ENCODE measurements at regions not wholly inside any gene's neighbourhood (a gene's known extent, or its start where the extent isn't known, plus 50 kb on each side); places are given as distances from the start of the nearest gene placed in this dataset.

DNA sequence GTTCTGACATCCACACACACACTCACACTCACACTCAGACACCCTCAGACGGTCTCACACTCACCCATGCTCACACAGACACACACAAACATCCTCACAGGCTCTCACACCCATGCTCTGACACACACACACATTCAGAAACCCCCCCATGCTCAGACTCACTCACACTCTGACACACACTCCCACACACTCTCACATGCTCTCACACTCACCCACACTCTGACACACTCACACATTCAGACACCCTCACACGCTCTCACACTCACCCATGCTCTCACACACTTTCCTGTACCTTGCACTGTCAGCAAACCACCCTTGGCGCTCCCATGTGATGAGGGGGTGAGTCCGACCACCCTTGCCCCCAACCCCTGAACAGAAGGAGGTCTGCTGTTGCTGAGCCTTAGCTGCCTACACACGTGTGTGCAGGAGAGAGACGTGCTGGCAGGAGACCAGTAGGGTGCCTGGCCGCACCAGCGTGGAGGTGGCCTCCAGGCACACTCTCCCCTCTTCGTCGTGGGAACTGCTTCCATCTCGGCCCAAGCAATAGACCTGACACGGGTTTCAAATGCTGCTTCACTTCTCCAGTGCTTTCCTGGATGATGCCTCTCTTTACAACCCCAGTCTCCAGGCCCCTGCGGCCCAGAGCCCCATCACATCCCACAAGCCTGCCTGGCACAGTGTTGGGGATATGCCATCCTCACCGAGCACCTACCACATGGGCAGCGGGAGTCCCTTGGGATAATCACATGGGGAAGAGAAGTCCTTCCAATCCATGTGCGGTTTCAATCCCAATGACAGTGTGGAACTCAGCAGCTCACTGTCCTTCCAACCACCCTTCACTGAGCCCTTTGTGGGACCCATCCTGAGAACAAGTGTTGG lies 267.8 kb upstream of the FOXF1 start:
- Histone ChIP-seq H2AFZ (ENCODE audit: low read length) (no peak overlapping the region), H3K4me2 (ENCODE audit: insufficient read depth, low read length, poor library complexity, severe bottlenecking) (no peak overlapping the region), H2BK120ac (ENCODE audit: low read depth, low read length) (no peak overlapping the region), H3K9ac (ENCODE audit: low read depth, low read length, poor library complexity) (peak overlapping the region; percentile 39), H4K91ac (ENCODE audit: low read depth, low read length, poor library complexity) (no peak overlapping the region), H2BK12ac (ENCODE audit: low read length) (peak overlapping the region; percentile 59), H3K14ac (ENCODE audit: low read length) (no peak overlapping the region), H3K79me1 (ENCODE audit: low read depth, low read length) (no peaks in the 10 kb centered on the region), H2BK5ac (ENCODE audit: low read length) (peak overlapping the region; percentile 67), H3K9me3 (replicated peaks in 1 of 2; ENCODE audit: control insufficient read depth in 2 of 2, insufficient read depth in 1 of 2, low read depth in 1 of 2, low read length in 2 of 2) (peaks cover 0 to 7% of the 10 kb centered on the region in 2 donors), H3K4me3 (ENCODE audit: low read length in 2 of 2) (peak overlapping the region in 1 of 2 donors; percentile 31), H3K27ac (replicated peaks; ENCODE audit: low read length) (no peak overlapping the region), H3K23ac (ENCODE audit: low read depth, low read length, poor library complexity) (peak overlapping the region; percentile 44), H3K18ac (ENCODE audit: low read length) (peak overlapping the region; percentile 62), H2AK5ac (ENCODE audit: low read depth, low read length) (peak overlapping the region; percentile 88), H3K4ac (ENCODE audit: low read length) (no peak overlapping the region), H3K36me3 (replicated peaks in 1 of 2; ENCODE audit: control insufficient read depth in 2 of 2, insufficient read depth in 2 of 2, low read length in 2 of 2) (no peaks in the 10 kb centered on the region), H3K27me3 (ENCODE audit: control insufficient read depth in 3 of 3, insufficient read depth in 3 of 3, low read depth in 1 of 3, low read length in 3 of 3) (peaks cover 0 to 36% (median 0%) of the 10 kb centered on the region in 3 experiments), H3K4me1 (ENCODE audit: control insufficient read depth in 2 of 2, insufficient read depth in 1 of 2, low read depth in 1 of 2, low read length in 2 of 2) (peaks cover 0 to 7% of the 10 kb centered on the region in 2 donors), H2BK15ac (ENCODE audit: low read length) (peak overlapping the region; percentile 44), H4K8ac (ENCODE audit: low read depth, low read length) (no peak overlapping the region)
- no CpG with 5 or more reads among the region's 16 CpGs for WGBS, 2 donors (ENCODE audit: extremely low coverage in 2 of 2, insufficient read length in 2 of 2, insufficient replicate concordance in 1 of 2)
- no peak for DNase-seq (ENCODE audit: low spot score)

DNA sequence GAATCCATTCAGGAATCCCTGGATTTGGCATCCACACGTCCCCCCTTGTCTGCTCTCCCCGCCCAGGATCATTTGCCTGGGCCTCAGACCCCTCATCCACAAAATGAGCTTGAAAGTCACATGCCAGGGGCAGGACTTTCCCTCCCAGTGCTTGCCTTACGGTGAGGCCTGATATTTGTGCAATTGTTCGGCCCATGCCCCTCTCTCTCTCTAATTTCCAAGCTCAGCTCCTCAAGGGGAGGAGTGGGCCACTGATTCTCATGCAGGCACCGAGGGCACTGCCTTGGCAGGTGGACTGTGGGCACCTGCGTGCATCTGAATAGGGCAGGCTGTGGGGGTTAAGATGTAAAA lies 267.2 kb upstream of the FOXF1 start:
- no peak overlapping the region for H3K4me2 ChIP-seq (ENCODE audit: insufficient read depth, low read length, poor library complexity, severe bottlenecking)
- no peak overlapping the region for H3K9ac ChIP-seq (ENCODE audit: low read depth, low read length, poor library complexity)
- no peak overlapping the region for H2AK5ac ChIP-seq (ENCODE audit: low read depth, low read length)
- no peak overlapping the region for H2BK12ac ChIP-seq (ENCODE audit: low read length)
- H3K27ac ChIP-seq (replicated peaks; ENCODE audit: low read length), result no peak overlapping the region
- H3K27me3 ChIP-seq (ENCODE audit: control insufficient read depth in 3 of 3, insufficient read depth in 3 of 3, low read depth in 1 of 3, low read length in 3 of 3), result peaks cover 0 to 39% (median 0%) of the 10 kb centered on the region in 3 experiments
- no peaks in the 10 kb centered on the region for H3K79me1 ChIP-seq (ENCODE audit: low read depth, low read length)
- peaks cover 0 to 7% of the 10 kb centered on the region in 2 donors for H3K4me1 ChIP-seq (ENCODE audit: control insufficient read depth in 2 of 2, insufficient read depth in 1 of 2, low read depth in 1 of 2, low read length in 2 of 2)
- H4K91ac ChIP-seq (ENCODE audit: low read depth, low read length, poor library complexity), result no peak overlapping the region
- no peak overlapping the region for H3K4ac ChIP-seq (ENCODE audit: low read length)
- H2AFZ ChIP-seq (ENCODE audit: low read length), result no peak overlapping the region
- no peak for DNase-seq (ENCODE audit: low spot score)
- H2BK15ac ChIP-seq (ENCODE audit: low read length), result no peak overlapping the region
- no peak overlapping the region for H3K23ac ChIP-seq (ENCODE audit: low read depth, low read length, poor library complexity)
- H3K18ac ChIP-seq (ENCODE audit: low read length), result no peak overlapping the region
- H3K4me3 ChIP-seq (ENCODE audit: low read length in 2 of 2), result no peak overlapping the region
- H3K14ac ChIP-seq (ENCODE audit: low read length), result no peak overlapping the region
- no CpG with 5 or more reads among the region's 6 CpGs for WGBS, 2 donors (ENCODE audit: extremely low coverage in 2 of 2, insufficient read length in 2 of 2, insufficient replicate concordance in 1 of 2)
- peaks cover 0 to 7% of the 10 kb centered on the region in 2 donors for H3K9me3 ChIP-seq (replicated peaks in 1 of 2; ENCODE audit: control insufficient read depth in 2 of 2, insufficient read depth in 1 of 2, low read depth in 1 of 2, low read length in 2 of 2)
- H4K8ac ChIP-seq (ENCODE audit: low read depth, low read length), result no peak overlapping the region
- no peak overlapping the region for H2BK120ac ChIP-seq (ENCODE audit: low read depth, low read length)
- H3K36me3 ChIP-seq (replicated peaks in 1 of 2; ENCODE audit: control insufficient read depth in 2 of 2, insufficient read depth in 2 of 2, low read length in 2 of 2), result no peaks in the 10 kb centered on the region
- H2BK5ac ChIP-seq (ENCODE audit: low read length), result no peak overlapping the region

DNA sequence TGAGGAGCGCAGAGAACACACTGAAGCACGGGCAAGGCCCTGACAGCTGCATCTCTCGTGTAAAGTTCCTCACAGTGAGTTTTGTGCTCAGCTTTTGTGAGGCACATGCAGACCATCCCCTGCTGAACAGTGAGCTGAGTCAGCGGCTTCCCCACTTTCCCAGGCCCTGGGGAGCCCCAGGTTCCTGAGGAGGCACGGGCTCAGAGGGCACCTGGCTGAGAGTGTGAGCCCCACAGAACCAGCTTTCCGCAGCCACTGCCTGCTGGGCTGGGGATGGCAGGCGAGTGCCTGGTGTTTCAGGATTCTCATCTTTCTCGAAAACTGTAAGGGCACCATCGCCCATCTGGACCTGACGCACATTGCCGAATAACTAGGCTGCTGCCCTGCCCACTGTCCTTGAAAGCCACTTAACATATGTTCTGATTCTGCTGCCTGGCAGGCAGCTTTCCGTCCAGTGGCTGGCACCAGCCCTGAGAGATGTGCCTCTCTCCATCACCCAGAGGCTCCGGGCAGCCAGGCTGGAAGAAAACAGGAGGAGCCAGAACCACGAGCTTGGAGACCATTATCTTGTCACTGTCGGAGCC lies 266.7 kb upstream of the FOXF1 start:
- no peak overlapping the region for H3K4me3 ChIP-seq (ENCODE audit: low read length in 2 of 2)
- no CpG with 5 or more reads among the region's 15 CpGs for WGBS, 2 donors (ENCODE audit: extremely low coverage in 2 of 2, insufficient read length in 2 of 2, insufficient replicate concordance in 1 of 2)
- H2AK5ac ChIP-seq (ENCODE audit: low read depth, low read length), result peak overlapping the region; percentile 53
- H4K91ac ChIP-seq (ENCODE audit: low read depth, low read length, poor library complexity), result no peak overlapping the region
- peak overlapping the region; percentile 71 for H3K18ac ChIP-seq (ENCODE audit: low read length)
- DNase-seq (ENCODE audit: low spot score), result no peak
- no peak overlapping the region for H2BK15ac ChIP-seq (ENCODE audit: low read length)
- H3K4me1 ChIP-seq (ENCODE audit: control insufficient read depth in 2 of 2, insufficient read depth in 1 of 2, low read depth in 1 of 2, low read length in 2 of 2), result peaks cover 0 to 7% of the 10 kb centered on the region in 2 donors
- H3K4ac ChIP-seq (ENCODE audit: low read length), result no peak overlapping the region
- H2BK5ac ChIP-seq (ENCODE audit: low read length), result no peak overlapping the region
- H3K23ac ChIP-seq (ENCODE audit: low read depth, low read length, poor library complexity), result no peak overlapping the region
- no peak overlapping the region for H3K27ac ChIP-seq (replicated peaks; ENCODE audit: low read length)
- no peaks in the 10 kb centered on the region for H3K79me1 ChIP-seq (ENCODE audit: low read depth, low read length)
- no peak overlapping the region for H3K14ac ChIP-seq (ENCODE audit: low read length)
- H3K9me3 ChIP-seq (replicated peaks in 1 of 2; ENCODE audit: control insufficient read depth in 2 of 2, insufficient read depth in 1 of 2, low read depth in 1 of 2, low read length in 2 of 2), result peaks cover 0 to 7% of the 10 kb centered on the region in 2 donors
- no peak overlapping the region for H3K9ac ChIP-seq (ENCODE audit: low read depth, low read length, poor library complexity)
- H2BK12ac ChIP-seq (ENCODE audit: low read length), result no peak overlapping the region
- H3K27me3 ChIP-seq (ENCODE audit: control insufficient read depth in 3 of 3, insufficient read depth in 3 of 3, low read depth in 1 of 3, low read length in 3 of 3), result peaks cover 0 to 39% (median 0%) of the 10 kb centered on the region in 3 experiments
- no peaks in the 10 kb centered on the region for H3K36me3 ChIP-seq (replicated peaks in 1 of 2; ENCODE audit: control insufficient read depth in 2 of 2, insufficient read depth in 2 of 2, low read length in 2 of 2)
- H3K4me2 ChIP-seq (ENCODE audit: insufficient read depth, low read length, poor library complexity, severe bottlenecking), result no peak overlapping the region
- no peak overlapping the region for H2BK120ac ChIP-seq (ENCODE audit: low read depth, low read length)
- no peak overlapping the region for H2AFZ ChIP-seq (ENCODE audit: low read length)
- H4K8ac ChIP-seq (ENCODE audit: low read depth, low read length), result no peak overlapping the region

DNA sequence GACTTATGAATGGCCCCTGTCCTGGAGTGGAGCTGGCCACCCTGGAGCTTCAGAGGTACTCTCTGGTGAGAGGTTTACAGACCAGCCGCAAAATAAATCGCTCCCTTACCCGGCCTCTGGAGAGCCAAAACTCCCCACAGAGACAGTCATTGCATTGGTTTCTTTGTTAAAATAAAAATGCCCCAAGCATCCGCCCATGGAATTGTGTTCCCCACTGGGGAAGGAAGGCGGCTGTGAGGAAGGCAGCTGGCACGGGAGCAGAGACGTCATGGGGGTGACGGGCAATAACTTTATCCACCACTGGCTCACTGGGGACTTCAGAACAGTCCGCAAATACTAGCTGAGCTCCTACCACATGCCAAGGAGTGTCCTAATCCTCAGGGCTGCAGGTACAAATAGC lies 266.2 kb upstream of the FOXF1 start:
- no peak overlapping the region for H3K18ac ChIP-seq (ENCODE audit: low read length)
- H4K8ac ChIP-seq (ENCODE audit: low read depth, low read length), result no peak overlapping the region
- no peak overlapping the region for H2BK12ac ChIP-seq (ENCODE audit: low read length)
- H3K4ac ChIP-seq (ENCODE audit: low read length), result no peak overlapping the region
- H3K27ac ChIP-seq (replicated peaks; ENCODE audit: low read length), result no peak overlapping the region
- H2AFZ ChIP-seq (ENCODE audit: low read length), result no peak overlapping the region
- no peak overlapping the region for H3K9ac ChIP-seq (ENCODE audit: low read depth, low read length, poor library complexity)
- peaks cover 0 to 7% of the 10 kb centered on the region in 2 donors for H3K9me3 ChIP-seq (replicated peaks in 1 of 2; ENCODE audit: control insufficient read depth in 2 of 2, insufficient read depth in 1 of 2, low read depth in 1 of 2, low read length in 2 of 2)
- no peak overlapping the region for H3K14ac ChIP-seq (ENCODE audit: low read length)
- no peak overlapping the region for H2BK120ac ChIP-seq (ENCODE audit: low read depth, low read length)
- peaks cover 0 to 7% of the 10 kb centered on the region in 2 donors for H3K4me1 ChIP-seq (ENCODE audit: control insufficient read depth in 2 of 2, insufficient read depth in 1 of 2, low read depth in 1 of 2, low read length in 2 of 2)
- no peak overlapping the region for H3K23ac ChIP-seq (ENCODE audit: low read depth, low read length, poor library complexity)
- WGBS, 2 donors (ENCODE audit: extremely low coverage in 2 of 2, insufficient read length in 2 of 2, insufficient replicate concordance in 1 of 2), result no CpG with 5 or more reads among the region's 9 CpGs
- H3K79me1 ChIP-seq (ENCODE audit: low read depth, low read length), result no peaks in the 10 kb centered on the region
- H3K27me3 ChIP-seq (ENCODE audit: control insufficient read depth in 3 of 3, insufficient read depth in 3 of 3, low read depth in 1 of 3, low read length in 3 of 3), result peaks cover 0 to 39% (median 0%) of the 10 kb centered on the region in 3 experiments
- H2AK5ac ChIP-seq (ENCODE audit: low read depth, low read length), result peak overlapping the region; percentile 53
- H2BK5ac ChIP-seq (ENCODE audit: low read length), result no peak overlapping the region
- H3K4me2 ChIP-seq (ENCODE audit: insufficient read depth, low read length, poor library complexity, severe bottlenecking), result no peak overlapping the region
- H3K36me3 ChIP-seq (replicated peaks in 1 of 2; ENCODE audit: control insufficient read depth in 2 of 2, insufficient read depth in 2 of 2, low read length in 2 of 2), result no peaks in the 10 kb centered on the region
- no peak overlapping the region for H3K4me3 ChIP-seq (ENCODE audit: low read length in 2 of 2)
- no peak overlapping the region for H2BK15ac ChIP-seq (ENCODE audit: low read length)
- H4K91ac ChIP-seq (ENCODE audit: low read depth, low read length, poor library complexity), result no peak overlapping the region
- DNase-seq (ENCODE audit: low spot score), result no peak
